Tibial nerve (tissue), 4 donors: ENCODE measurements at regions not wholly inside any gene's neighbourhood (a gene's known extent, or its start where the extent isn't known, plus 50 kb on each side); places are given as distances from the start of the nearest gene placed in this dataset.

Source experiments
- DNase-seq, 2 donors: peaks; one replicate each; pipeline ENCODE4 v3.0.0-alpha.2; 2019; ENCODE audit warnings: low spot score in 2 of 2
- H3K27ac ChIP-seq, 4 donors: fragments of 200-600 bp; sonication (generic) in 3 of 4; one replicate each; pipeline ENCODE4 v1.5.1; 2017 to 2019; ENCODE audit warnings: mild to moderate bottlenecking in 1 of 4
- H3K27me3 ChIP-seq, 2 donors: fragments of 200-600 bp; sonication (generic) in 1 of 2; one replicate each; pipeline versions ENCODE4 v1.5.1 to v1.6.0; 2017 to 2019
- H3K36me3 ChIP-seq, 3 donors: fragments of 200-600 bp; sonication (generic); one replicate each; pipeline ENCODE4 v1.5.1; 2018 to 2019
- H3K4me1 ChIP-seq, 4 donors: fragments of 200-600 bp; sonication (generic) in 3 of 4; one replicate each; pipeline ENCODE4 v1.5.1; 2017 to 2019
- H3K4me3 ChIP-seq, 4 donors: fragments of 200-600 bp; sonication (generic) in 3 of 4; one replicate each; pipeline ENCODE4 v1.5.1; 2017 to 2019; ENCODE audit warnings: mild to moderate bottlenecking in 1 of 4, moderate library complexity in 1 of 4
- H3K9me3 ChIP-seq, 4 donors: fragments of 200-600 bp; sonication (generic) in 3 of 4; one replicate each; pipeline ENCODE4 v1.5.1; 2017 to 2019
- EP300 ChIP-seq, 2 donors: sonication (generic); formaldehyde crosslinking; IDR thresholded peaks; one replicate each; pipeline ENCODE4 v1.6.1; 2017; ENCODE audit warnings: antibody characterized with exemption in 2 of 2, mild to moderate bottlenecking in 1 of 2
- POLR2A ChIP-seq, 2 donors: fragments of 450-650 bp; IDR thresholded peaks; one replicate each; pipeline ENCODE4 v1.6.1; 2017; ENCODE audit warnings: antibody characterized with exemption in 2 of 2, mild to moderate bottlenecking in 2 of 2, moderate library complexity in 2 of 2
- WGBS, 2 donors: methylation state at CpG; one replicate each; pipeline ENCODE4 v1.1.5; 2018; 5-methylcytosine and 5-hydroxymethylcytosine counted together
- TF ChIP-seq, protein P1 (sequence below), 5 experiments: fragments of 200-600 bp in 3 of 5; fragments of 450-650 bp in 2 of 5; sonication (generic) in 3 of 5; IDR thresholded peaks; one replicate each; pipeline ENCODE4 v1.5.1; 2016 to 2019; ENCODE audit warnings: antibody characterized with exemption in 5 of 5, mild to moderate bottlenecking in 3 of 5, moderate library complexity in 2 of 5

DNA sequence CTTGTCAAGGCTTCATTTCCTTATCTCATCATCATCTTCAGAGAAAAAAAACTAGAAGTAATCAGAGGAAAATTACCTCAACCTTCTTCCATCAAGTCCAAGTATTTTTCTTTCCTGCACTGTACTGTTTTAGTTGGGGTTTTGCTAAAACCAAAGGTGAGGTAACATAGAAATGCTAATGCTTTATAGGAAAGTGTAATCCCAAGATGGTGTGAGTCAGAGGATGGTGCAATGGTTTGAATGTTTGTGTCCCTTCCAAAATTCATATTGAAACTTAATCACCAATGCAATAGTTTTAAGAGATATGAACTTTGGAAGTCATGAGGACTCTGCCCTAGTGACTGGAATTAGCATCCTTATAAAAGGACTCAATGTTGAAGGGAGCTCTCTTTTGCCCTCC, 79.5 kb downstream of the KBTBD8 start:
- H3K4me1 ChIP-seq, result no peaks in the 10 kb centered on the region
- no peaks in the 10 kb centered on the region for H3K36me3 ChIP-seq
- H3K27ac ChIP-seq, result no peak overlapping the region
- H3K9me3 ChIP-seq, result no peaks in the 10 kb centered on the region
- H3K27me3 ChIP-seq, result no peaks in the 10 kb centered on the region
- no peak for DNase-seq
- no peak overlapping the region for H3K4me3 ChIP-seq
- TF ChIP-seq, protein P1, sequence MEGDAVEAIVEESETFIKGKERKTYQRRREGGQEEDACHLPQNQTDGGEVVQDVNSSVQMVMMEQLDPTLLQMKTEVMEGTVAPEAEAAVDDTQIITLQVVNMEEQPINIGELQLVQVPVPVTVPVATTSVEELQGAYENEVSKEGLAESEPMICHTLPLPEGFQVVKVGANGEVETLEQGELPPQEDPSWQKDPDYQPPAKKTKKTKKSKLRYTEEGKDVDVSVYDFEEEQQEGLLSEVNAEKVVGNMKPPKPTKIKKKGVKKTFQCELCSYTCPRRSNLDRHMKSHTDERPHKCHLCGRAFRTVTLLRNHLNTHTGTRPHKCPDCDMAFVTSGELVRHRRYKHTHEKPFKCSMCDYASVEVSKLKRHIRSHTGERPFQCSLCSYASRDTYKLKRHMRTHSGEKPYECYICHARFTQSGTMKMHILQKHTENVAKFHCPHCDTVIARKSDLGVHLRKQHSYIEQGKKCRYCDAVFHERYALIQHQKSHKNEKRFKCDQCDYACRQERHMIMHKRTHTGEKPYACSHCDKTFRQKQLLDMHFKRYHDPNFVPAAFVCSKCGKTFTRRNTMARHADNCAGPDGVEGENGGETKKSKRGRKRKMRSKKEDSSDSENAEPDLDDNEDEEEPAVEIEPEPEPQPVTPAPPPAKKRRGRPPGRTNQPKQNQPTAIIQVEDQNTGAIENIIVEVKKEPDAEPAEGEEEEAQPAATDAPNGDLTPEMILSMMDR (IDR thresholded peaks at IDR 0.05), result no peak
- no peak for TF ChIP-seq POLR2A (IDR thresholded peaks at IDR 0.05)
- no peak for TF ChIP-seq EP300 (IDR thresholded peaks at IDR 0.05)

DNA sequence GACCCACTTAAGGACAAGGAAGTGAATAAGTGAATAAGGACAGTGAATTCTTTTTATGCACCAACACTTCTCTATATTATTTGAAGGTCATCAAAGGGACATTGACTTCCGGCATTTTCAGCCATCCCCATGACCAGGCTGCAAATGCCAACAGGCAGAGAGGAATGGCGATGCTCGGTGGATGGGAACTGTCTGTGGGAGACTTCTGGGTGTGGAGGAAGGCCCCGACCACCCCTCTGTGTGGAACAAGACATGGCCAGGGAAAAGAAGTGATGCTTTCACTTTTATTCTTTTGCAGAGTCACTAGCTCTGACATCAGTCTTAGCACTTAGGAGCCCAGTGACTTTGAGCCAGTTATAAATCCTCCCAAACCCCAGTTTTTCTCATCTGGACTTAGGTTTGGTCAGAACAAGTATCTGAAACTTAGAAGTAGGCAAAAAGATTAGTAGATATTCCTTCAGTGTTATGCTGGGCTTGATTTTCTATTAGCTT, 84.5 kb downstream of the KBTBD8 start:
- H3K27ac ChIP-seq, result no peak overlapping the region
- no peaks in the 10 kb centered on the region for H3K4me1 ChIP-seq
- H3K4me3 ChIP-seq, result no peak overlapping the region
- 80% methylated on average over 4 of the region's 4 CpGs for WGBS, 2 donors
- peaks cover 0 to 16% (median 0%) of the 10 kb centered on the region in 4 donors for H3K9me3 ChIP-seq
- no peak for DNase-seq
- no peaks in the 10 kb centered on the region for H3K36me3 ChIP-seq
- no peaks in the 10 kb centered on the region for H3K27me3 ChIP-seq
- TF ChIP-seq, protein P1 (IDR thresholded peaks at IDR 0.05), result no peak
- no peak for TF ChIP-seq EP300 (IDR thresholded peaks at IDR 0.05)
- no peak for TF ChIP-seq POLR2A (IDR thresholded peaks at IDR 0.05)

GRCh38 chr3:67083277-67083676, 85.2 kb downstream of the KBTBD8 start:
- Histone ChIP-seq H3K4me1 (no peaks in the 10 kb centered on the region), H3K9me3 (peaks cover 0 to 23% (median 0%) of the 10 kb centered on the region in 4 donors), H3K4me3 (no peak overlapping the region), H3K27me3 (no peaks in the 10 kb centered on the region), H3K27ac (no peak overlapping the region), H3K36me3 (no peaks in the 10 kb centered on the region)
- TF ChIP-seq POLR2A (IDR thresholded peaks at IDR 0.05) (no peak), EP300 (IDR thresholded peaks at IDR 0.05) (no peak)
- TF ChIP-seq, protein P1 (IDR thresholded peaks at IDR 0.05), result no peak
- no peak for DNase-seq
- WGBS, 2 donors, result 60 to 62% methylated on average over 1 of the region's 1 CpG

DNA sequence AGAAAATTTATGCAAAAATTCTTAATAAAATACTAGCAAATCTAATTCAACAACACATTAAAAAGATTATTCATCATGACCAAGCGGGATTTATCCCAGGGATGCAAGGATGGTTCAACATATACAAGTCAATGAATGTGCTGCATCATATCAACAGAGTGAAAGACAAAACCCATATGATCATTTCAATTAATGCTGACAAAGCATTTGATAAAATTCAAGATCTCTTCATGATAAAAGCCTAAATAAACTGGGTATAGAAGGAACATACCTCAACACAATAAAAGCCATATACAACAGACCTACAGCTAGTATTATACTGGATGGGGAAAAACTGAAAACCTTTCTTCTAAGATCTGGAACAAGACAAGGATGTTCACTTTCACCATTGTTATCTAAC, 89.7 kb downstream of the KBTBD8 start:
- WGBS, 2 donors, result 94 to 96% methylated on average over 1 of the region's 1 CpG
- Histone ChIP-seq H3K4me3 (no peak overlapping the region), H3K27ac (no peak overlapping the region), H3K36me3 (no peaks in the 10 kb centered on the region), H3K27me3 (no peaks in the 10 kb centered on the region), H3K9me3 (peaks cover 0 to 30% (median 0%) of the 10 kb centered on the region in 4 donors), H3K4me1 (no peaks in the 10 kb centered on the region)
- TF ChIP-seq, protein P1 (IDR thresholded peaks at IDR 0.05), result no peak
- no peak for DNase-seq

DNA sequence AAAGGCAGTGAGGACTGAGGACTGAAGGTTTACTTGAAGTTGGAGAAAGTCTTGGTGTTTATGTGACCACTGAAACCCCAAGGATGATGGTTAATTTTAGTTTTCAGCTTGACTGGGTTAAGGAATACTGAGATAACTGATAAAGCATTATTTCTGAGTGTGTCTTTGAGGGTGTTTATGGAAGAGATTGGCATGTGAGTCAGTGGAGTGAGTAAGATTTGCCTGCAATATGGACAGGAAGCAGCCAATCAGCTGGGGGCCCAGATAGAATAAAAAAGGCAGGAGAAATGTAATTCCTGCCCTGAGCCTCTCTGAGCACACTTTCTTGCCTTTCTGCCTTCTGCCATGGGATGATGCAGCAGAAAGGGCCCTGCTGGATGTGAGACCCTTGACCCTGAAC, 92.4 kb downstream of the KBTBD8 start:
- DNase-seq, result no peak
- Histone ChIP-seq H3K27ac (no peak overlapping the region), H3K4me3 (no peak overlapping the region), H3K36me3 (no peaks in the 10 kb centered on the region), H3K9me3 (peaks cover 0 to 27% (median 0%) of the 10 kb centered on the region in 4 donors), H3K4me1 (no peaks in the 10 kb centered on the region), H3K27me3 (no peaks in the 10 kb centered on the region)
- TF ChIP-seq, protein P1 (IDR thresholded peaks at IDR 0.05), result no peak
- no peak for TF ChIP-seq EP300 (IDR thresholded peaks at IDR 0.05)
- TF ChIP-seq POLR2A (IDR thresholded peaks at IDR 0.05), result no peak
